COLO668 (cell line): ENCODE measurements at regions not wholly inside any gene's neighbourhood (a gene's known extent, or its start where the extent isn't known, plus 50 kb on each side); places are given as distances from the start of the nearest gene placed in this dataset.

ENCODE experiments used
- DNase-seq: peaks from one replicate; lab custom pipeline; 2025; ENCODE audit not compliant: unreplicated experiment; lab: John Stamatoyannopoulos, UW

DNA sequence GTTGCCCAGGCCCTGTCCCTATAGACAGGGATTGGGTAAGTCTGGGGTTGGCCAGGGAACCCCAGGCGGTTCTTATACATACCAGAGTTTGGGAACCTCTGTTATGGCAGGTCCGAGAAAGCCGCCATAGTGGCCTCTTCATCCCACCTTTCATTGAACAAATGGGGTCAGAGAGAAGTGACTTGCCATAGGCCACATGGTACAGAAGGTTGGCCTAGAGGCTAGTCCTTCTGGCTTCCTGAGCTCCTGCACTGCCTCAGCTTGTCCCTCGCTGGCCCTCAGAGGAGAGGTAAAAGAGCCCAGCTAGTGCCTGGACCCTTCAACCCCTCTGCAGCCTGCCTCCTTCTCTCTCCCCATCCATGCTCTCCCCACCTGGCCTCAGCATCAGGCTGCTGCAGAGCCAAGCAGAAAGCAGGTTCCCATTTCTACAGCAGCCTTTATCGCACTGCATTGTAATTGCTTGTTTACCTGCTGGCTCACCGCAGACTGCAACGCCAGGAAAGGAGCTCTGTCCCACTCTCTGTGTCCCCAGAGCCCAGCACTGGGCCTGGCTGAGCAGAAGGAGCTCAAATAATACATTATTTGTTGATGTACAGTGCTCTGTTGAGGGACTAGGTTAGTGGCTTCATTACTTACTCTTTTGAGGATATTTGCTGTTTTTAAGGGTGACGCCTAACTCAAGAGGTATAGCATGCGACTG is 103.6 kb downstream of the TRIM29 start:
- DNase-seq: no peak

DNA sequence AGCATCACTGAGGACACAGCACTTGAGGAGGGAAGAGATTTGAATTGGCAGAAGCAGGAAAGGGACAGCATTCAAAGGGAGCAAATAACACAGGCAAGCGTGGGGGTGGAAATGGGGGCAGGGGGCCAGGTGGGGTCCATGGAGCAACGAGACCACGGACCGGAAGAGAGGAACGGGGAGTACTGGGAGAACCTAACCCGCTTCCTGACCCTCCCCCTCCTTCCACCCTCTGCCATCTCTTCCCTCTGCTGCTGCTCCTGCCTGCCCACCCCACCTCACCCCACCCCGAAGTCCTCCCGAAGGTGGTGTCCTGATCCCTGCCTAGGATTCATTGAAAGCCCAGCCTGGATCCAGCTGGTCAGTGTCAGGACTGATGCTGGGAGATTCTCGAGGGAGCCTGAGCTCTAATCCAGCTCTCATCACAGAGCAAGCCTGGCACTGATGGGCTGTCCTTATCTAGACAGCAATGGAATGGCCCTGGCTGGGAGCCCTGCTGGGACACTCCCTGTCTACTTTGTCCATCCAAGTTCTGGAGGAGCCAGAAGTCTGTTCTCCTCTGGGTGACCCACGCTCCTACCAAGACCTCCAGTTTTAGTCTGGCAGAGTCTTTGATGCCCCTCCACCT is 105.0 kb downstream of the TRIM29 start:
- no peak for DNase-seq

DNA sequence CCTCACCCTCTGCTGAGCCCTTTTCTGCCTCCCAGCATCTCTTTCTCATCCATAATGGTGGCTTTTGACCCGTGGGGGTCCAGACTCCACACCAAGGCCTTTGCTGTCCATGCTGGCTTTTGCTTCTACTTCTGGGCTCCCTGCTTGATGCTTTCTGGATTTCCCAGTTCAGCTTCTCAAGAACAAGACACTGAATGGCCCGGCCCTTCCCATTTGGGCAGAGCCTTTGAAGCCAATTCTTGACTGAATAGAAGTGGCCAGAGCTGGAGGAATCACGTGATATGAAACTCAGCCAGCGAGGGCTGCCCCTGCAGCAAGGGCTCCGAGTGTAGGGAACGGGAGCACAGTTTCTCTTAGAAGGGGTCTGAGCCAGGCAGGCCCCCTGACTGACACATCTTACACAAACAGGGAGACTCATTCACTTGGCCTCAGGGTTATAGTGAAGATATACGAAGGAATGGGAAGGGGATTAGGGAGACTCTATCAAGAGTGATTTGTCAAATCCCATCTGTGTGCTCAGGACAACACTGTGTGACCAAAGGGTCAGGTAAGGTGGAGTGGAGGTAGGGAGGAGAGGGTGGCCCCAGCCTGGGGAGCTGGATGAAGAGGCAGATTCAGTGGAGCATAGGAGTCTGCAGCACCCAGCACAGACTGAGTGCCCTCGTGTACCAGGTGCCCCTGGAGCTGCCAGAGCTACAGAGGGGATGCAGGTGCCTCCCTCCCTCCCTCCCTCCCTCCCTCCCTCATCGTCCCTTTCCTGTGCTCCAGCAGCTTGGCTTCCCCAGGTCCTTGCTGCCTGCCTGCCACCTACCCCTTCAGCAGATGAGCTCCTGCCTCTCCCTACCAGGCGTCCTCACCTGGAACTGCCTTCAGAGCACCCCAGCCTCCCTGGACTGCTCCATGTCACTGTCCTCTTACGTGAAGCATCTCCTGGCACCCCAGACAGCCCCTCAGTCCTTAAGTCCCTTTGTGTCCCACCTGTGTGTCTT is 106.0 kb downstream of the TRIM29 start:
- DNase-seq: no peak

DNA sequence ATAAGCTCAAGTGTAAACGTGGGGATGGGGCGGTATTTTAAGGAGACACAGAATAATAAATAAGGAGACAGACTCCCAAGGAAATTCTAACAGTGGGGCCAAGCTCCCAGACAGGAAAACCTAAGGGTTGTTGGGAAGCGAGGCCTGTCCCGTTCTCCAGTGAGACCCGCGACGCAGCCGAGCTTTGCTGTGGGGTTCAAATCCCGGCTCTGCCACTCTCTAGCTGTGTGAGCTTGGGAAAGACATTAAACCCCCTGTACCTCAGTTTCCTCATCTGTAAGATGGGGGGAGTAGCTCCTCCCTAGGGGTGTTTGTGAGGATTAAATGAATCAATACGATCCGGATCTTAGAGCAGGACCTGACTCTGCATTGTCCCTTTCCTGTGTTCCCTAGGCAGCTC is 106.8 kb downstream of the TRIM29 start:
- no peak for DNase-seq

GRCh38 chr11:120030411-120030810 is 107.5 kb downstream of the TRIM29 start:
- DNase-seq: no peak

DNA sequence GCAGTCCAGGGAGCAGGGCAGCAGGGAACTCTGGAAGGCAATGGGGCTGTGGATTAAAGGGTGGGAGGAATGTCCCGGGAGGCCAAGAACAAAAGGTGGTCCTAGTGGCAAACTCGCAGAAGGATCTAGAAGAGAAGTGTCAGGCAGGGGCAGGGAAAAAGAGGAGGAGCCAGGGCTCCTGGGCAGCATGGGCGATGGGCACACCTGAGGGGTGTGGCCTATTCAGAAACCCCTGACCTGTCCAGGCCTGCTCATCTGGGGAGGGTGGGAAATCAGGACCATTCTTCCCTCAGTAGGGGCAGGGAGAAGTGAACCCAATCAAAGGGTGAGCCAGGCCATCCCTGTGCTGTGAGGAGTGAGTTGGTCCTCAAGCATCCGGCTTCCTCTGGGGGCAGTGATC is 108.6 kb downstream of the TRIM29 start:
- no peak for DNase-seq

DNA sequence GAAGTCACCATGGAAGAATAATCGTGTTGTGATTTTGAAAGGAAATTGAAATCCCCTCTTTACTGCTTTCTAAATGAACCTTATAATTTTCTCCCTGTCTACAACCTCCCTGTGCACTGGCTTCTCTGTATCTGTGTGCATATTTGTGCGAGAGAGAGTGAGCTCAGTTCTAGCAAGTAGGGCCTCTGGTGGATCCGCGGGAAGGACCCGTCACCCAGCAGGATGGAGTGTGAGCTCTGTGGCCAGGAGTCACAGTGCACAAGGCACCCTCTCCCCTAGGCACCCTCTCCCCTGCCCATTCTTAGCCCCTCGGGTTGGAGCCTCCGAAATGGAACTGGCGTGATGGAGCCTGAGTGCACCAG is 109.0 kb downstream of the TRIM29 start:
- no peak for DNase-seq

GRCh38 chr11:120028181-120028896 is 109.6 kb downstream of the TRIM29 start:
- no peak for DNase-seq

DNA sequence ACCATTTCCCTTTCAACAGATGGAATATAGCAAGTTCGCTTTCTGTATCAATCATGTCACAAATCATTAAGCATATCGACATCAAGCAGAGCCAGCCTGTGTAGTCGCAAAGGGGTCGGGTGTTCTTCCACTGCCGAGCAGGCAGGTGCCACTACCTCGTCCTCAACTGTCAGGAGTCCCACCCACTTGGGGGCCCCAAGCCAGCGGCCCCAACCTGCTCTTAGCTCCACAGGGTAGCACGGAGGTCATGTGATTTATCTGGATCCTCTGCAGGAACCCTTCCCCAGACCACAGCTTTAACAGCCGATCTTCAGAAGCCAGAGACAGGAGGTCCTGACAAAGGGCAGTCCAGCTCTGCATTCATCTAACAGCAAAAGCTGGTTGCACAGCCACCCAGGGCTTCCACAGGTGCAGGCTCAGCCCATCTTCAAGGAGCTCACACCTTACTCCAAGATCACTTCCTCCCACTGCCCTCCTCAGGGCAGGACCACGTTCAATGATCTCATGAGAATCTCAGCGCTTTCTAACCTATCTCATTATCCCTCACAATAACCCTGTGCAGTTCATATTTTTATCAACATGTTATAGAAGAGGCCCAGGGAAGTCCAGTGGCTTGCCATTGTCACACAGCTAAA is 110.2 kb downstream of the TRIM29 start:
- no peak for DNase-seq

DNA sequence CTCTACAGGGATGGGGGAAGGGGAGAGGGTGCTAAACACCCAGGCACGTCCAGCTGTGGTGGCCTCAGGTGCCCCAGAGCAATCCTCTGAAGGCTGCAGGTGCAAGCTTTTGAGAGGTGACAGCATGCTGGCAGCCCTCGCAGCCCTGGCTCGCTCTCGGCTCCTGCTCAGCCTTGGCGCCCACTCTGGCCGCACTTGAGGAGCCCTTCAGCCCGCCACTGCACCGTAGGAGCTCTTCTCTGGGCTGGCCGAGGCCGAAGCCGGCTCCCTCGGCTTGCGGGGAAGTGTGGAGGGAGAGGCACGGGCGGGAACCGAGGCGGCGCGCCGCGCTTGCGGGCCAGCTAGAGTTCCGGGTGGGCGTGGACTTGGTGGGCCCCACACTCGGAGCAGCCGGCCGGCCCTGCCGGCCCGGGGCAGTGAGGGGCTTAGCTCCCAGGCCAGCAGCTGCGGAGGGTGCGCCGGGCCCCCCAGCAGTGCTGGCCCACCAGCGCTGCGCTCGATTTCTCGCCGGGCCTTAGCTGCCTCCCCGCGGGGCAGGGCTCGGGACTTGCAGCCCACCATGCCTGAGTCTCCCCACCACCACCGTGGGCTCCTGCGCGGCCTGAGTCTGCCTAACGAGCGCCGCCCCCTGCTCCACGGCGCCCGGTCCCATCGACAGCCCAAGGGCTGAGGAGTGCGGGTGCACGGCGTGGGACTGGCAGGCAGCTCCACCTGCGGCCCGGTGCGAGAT is 112.1 kb downstream of the TRIM29 start:
- DNase-seq: no peak

GRCh38 chr11:120024586-120024985 is 113.3 kb downstream of the TRIM29 start:
- DNase-seq: no peak

- no peak for DNase-seq
These were observed 113.9 kb downstream of the TRIM29 start for GRCh38 chr11:120024046-120024445.

DNA sequence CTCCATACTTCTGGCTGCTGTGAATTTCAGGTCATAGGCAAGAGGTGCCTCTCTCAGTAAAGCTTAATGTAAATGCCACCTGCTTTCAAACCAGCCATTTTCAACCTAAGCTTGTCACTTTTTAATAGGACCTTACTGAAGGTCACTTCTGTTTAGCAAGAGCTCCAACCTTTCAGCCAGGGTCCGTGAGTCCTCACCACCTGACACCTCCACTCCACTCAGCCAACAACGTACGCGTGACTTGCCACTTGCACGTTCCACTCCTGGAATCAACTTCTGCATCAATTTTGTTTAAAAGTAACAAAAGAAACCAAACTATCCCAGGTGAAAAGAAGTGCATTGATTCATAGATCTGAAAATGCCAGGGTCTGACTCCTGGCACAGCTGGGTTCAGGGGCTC is 114.4 kb downstream of the TRIM29 start:
- DNase-seq: no peak

DNA sequence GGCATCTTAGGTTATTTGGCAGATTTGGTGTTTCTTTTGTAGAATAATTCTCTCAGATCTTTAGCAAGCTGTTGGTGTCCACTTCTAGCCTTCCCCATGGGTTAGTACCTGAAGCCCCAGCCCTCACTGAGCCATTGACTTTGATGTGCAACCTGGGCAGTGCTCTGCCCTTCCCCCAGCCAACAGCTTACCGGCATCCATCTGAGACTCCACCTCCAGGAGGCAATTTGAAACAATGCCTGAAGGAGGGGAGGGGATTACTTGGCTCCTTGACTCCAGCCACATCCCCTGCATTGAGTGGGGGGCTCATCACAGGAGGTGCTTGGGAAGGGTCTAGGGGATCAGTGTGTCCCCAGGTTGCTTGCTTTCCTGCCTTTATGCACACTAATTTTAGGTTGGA is 114.8 kb downstream of the TRIM29 start:
- no peak for DNase-seq

DNA sequence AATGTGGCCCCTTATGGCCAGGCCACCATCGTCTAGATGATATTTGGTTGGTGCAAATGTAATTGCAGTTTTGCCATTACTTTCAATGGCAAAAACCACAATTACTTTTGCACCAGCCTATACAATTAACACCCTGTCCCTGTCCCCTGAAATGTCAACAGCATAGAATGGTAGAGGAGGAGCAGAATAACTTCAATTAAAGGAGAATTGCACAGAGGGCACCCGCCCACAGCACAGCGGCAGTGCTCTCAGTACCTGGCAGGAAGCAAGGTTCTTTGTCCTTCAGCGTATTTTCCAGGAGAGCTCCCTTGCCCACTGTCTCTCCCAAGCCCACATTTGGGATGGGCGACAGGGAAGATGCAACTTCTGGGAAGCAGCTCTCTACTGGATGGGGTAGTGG is 115.3 kb downstream of the TRIM29 start:
- no peak for DNase-seq

- no peak for DNase-seq
These were observed 115.9 kb downstream of the TRIM29 start for GRCh38 chr11:120021978-120022377.

GRCh38 chr11:120021391-120021953 is 116.4 kb downstream of the TRIM29 start:
- DNase-seq: no peak

- DNase-seq: no peak
These were observed 116.9 kb downstream of the TRIM29 start for GRCh38 chr11:120020981-120021380.

DNA sequence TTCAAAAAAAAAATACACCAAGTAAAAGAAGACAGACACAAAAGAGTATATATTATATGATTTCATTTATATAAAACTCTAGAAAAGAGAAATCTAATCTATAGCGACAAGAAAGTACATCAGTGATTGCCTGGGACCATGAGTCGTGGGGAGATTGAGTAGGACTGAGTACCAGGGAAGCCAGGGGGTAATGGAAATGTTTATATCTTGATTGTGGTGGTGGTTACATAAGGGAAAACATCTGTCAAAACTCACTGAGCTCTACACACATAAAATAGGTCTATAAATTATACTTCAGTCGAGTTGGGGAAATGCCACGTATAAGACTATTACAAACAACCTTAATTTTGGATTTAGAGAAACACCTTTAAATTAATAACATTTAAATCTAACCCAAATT is 117.4 kb downstream of the TRIM29 start:
- DNase-seq: no peak

- DNase-seq: no peak
These were observed 118.7 kb downstream of the TRIM29 start for GRCh38 chr11:120019191-120019590.
